LNCAP (cell line): ENCODE measurements at regions not wholly inside any gene's neighbourhood (a gene's known extent, or its start where the extent isn't known, plus 50 kb on each side); places are given as distances from the start of the nearest gene placed in this dataset.

Source experiments
- TF ChIP-seq, protein P1 (sequence below): fragments of 450-650 bp; IDR thresholded peaks from 2 replicates; pipeline ENCODE4 v1.5.1; 2017; ENCODE audit warnings: mild to moderate bottlenecking

DNA sequence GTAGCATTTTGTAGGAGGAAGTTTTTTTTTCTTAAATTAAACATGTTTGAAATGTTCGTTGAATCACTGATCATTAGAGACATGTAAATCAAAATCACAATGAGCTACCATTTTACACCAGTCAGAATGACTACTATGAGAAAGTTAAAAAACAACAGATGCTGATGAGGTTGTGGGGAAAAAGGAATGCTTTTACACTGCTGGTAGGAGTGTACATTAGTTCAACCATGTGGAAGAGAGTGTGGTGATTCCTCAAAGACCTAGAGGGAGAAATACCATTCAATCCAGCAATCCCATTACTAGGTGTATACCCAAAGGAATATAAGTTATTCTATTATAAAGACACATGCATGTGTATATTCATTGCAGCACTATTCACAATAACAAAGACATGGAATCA is 122.0 kb upstream of the ARGLU1 start:
- TF ChIP-seq, protein P1, sequence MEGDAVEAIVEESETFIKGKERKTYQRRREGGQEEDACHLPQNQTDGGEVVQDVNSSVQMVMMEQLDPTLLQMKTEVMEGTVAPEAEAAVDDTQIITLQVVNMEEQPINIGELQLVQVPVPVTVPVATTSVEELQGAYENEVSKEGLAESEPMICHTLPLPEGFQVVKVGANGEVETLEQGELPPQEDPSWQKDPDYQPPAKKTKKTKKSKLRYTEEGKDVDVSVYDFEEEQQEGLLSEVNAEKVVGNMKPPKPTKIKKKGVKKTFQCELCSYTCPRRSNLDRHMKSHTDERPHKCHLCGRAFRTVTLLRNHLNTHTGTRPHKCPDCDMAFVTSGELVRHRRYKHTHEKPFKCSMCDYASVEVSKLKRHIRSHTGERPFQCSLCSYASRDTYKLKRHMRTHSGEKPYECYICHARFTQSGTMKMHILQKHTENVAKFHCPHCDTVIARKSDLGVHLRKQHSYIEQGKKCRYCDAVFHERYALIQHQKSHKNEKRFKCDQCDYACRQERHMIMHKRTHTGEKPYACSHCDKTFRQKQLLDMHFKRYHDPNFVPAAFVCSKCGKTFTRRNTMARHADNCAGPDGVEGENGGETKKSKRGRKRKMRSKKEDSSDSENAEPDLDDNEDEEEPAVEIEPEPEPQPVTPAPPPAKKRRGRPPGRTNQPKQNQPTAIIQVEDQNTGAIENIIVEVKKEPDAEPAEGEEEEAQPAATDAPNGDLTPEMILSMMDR, result no peak

DNA sequence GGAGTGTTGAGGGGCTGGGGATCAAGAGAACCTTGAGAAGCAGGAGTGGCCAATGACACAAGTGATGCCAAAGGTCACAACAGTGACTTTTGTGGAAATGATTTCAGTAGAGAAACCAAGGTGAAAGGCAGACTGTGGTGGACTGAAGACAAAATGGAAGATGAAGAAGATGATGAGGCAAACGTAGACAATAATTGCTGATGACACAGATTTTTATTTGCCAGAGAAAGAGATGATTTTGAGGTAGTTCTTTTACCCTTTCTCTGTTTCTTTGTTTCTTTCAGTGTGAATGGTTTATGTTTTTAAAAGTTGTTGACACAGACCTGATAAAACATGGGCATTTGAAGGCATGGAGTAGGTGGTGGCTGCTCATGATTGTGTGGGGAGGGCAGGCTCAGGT is 121.0 kb upstream of the ARGLU1 start:
- TF ChIP-seq, protein P1, result no peak

DNA sequence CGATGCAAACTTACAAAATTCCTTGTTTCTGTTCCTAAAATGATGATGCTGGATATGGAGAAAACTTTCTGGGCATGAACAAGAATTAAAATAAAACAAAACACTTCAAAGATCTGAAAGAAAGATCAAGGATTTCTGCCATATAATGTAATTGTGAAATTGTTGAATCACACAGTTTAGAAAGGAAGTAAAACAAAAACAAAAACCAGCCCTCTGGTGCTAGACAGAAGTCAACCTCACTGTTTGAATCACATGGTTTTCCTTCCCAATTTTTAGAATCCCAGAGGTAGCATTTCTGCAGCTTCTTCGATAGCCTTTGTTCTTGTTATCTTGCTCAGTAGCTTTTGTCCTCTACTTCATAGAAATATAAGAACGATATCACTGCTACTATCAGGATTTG is 118.2 kb upstream of the ARGLU1 start:
- TF ChIP-seq, protein P1, result no peak

DNA sequence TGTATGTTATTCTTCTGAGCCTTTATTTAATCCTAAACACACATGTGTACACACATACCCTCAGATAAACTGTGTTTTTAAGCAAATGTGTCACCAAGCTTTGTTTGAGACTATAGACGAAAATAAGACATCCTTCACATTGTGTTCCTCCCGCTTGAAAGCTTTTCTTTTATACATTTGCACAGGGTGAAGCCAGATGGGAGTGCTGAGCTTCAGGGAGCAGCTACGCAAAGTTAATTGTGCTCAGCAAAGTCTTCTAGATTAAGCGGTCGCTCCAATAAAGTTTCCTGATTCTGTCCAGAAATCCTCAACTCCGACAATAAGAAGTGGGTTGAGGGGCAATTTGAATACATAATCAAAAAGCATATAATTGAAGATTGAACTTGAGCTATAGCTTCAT is 117.2 kb upstream of the ARGLU1 start:
- TF ChIP-seq, protein P1, result no peak

DNA sequence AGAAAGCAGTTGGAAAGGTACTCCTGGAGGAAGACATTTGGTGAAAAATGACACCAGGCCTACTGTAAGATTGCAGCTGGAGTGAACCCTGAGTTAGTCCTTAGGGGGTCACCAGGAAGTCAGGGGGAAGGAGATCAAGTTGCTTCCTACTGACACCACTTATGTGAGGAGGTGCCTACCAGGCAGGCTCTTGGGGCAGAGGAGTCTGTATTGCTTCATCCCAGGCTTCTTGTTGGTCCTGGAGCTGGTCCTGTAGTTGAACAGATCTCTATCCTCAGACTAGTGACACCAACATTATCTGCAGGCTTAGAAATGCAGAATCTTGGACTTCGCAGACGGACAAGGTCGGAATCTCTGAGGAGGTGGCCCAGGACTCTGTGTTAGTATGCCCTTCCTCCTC is 116.0 kb upstream of the ARGLU1 start:
- TF ChIP-seq, protein P1, result no peak

DNA sequence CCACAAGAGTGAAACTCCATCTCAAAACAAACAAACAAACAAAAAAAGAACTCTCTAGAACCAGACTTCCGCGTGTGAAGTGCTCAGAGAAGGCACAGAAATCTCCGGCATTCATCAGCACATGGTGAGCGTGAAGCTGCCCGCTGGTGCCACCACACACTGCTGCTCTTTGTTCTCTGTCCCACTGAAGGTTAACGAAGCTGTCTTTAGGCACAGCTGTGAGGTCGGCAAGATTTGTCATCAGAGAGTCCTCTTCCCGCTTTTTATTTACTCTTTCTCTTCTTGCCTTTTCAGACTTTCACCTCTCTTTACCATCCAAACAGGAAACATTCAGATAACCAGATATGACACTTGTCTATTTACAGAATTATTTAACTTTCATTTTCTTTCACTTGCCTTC is 115.2 kb upstream of the ARGLU1 start:
- TF ChIP-seq, protein P1, result no peak

DNA sequence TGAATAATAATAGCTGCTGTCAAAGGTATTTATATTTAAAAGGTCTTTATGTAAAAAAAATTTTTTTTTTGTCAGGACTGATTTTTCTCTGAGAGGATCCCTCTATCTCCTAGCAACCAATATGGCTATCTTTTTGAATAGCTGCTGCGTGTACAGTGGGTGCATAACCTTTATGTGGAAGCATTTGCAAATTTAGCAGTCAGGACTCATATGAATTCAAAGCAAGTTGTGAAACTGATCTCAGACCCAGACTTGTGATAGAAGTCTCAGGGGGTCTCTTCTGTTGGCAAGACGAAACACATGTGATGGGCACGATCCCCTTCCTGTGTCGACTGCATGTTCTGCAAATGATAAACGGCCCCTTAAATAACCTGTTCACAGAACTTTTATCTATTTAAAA is 114.1 kb upstream of the ARGLU1 start:
- TF ChIP-seq, protein P1, result no peak

DNA sequence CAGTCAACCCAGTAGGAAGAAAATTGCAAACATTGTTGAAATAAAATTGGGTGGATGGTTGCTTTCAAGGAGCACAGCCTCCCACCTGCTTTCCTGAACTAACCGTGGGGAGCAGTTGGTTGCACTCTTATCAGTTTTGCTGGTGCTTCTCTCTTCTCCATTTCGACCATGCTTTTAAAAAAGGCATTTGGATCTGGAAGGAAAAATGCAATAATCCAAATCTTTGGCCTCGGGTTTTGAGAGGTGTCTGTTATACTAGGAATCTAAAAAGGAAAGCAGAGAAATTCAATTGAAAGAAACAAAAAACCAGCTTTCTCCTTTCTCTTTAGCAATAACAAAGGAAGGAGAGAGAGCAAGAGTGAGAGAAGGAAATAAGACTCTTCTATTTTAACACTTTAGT is 113.6 kb upstream of the ARGLU1 start:
- TF ChIP-seq, protein P1, result no peak
